Amniotic epithelial cell (primary cell): ENCODE measurements at regions not wholly inside any gene's neighbourhood (a gene's known extent, or its start where the extent isn't known, plus 50 kb on each side); places are given as distances from the start of the nearest gene placed in this dataset.
A peak's percentile ranks its signal among the peaks of the same experiment; 100 is the strongest.
"Not testable (repeated sequence)": the region's sequence is repeated elsewhere in the genome, so short reads cannot be mapped to it uniquely, and the experiment has no call there.

Experiments
- DNase-seq: peaks from one replicate; pipeline ENCODE4 v3.0.0-alpha.2; 2010; ENCODE audit warnings: low read depth

DNA sequence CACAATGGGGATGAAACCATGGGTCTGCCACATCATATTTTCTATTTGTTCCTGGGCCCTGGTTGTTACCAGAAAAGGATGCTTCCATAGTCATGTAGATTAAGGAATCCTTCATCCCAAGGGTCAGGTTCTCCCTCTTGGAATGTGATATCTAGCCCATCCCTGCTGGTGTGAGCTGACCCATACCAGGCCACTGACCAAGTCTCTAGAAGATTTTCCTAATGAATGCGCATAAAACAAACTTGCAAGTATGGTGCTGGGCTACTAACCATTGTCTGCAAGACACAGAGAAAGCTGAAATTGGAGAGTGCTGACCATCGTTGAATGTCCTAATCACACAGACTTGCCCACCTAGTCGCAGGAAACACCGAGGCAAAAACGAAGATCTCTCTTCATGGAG lies 972.6 kb downstream of the EFNA5 start:
- no peak for DNase-seq

DNA sequence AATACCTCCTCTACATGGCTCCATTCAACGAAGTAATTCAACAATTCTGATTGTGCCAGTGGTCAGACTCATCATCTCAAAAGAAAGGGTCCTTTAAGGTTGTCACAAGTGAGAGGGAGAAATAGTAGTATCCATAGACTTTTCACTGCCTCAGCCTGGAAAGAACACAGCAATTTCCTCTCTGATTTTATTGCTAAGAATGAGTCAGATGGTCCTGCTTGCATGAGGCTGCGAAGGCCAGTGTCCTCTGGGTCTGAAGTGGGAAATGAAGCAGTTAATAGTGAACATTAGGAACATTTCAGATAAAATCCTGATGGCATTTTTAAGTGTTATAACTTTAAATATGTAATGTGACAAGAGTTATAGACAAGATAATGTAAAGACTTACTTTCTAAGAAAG lies 979.0 kb downstream of the EFNA5 start:
- DNase-seq, result no peak

GRCh38 chr5:106690585-106690984 lies 980.2 kb downstream of the EFNA5 start:
- no peak for DNase-seq

DNA sequence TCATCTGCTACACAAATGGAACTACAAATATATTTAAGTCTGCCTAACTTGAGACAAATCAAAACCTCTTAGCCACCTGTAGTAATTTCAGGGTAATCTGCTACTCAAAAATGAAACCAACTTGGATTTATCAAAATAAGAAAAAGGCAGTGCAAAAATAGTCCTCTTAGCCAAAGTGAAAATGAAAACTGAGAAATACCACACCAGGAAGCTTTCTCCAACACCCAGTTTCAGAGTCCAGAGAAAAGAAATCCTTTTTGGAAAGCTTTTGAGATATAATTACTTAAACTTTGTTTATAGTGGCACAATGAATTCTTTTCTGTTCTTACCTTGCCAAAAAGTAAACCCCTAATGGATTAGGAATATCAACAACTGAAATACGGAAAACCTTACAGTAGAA lies 990.4 kb downstream of the EFNA5 start:
- DNase-seq, result no peak

GRCh38 chr5:106677057-106677456 lies 993.7 kb downstream of the EFNA5 start:
- no peak for DNase-seq

- peak; percentile 11 for DNase-seq
Measured at GRCh38 chr5:106675687-106676086, 995.0 kb downstream of the EFNA5 start.

DNA sequence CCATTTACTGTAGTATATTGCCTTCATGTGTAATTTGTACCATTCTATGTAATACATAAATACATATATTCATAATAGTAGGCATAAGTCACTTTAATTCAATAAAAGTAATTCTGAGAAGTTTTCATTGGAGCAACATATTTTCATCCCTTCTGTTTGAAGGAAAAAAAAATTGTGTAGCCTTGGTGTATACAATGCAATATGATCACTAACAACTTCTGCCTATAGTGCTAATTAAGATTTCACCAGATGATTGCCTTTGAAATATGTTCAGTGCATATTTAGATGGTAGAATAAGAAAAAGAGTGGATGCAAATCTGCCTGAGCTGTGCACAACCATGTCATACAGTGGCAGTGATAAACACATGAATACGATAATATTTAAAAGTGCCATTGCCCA lies 996.8 kb downstream of the EFNA5 start:
- no peak for DNase-seq

DNA sequence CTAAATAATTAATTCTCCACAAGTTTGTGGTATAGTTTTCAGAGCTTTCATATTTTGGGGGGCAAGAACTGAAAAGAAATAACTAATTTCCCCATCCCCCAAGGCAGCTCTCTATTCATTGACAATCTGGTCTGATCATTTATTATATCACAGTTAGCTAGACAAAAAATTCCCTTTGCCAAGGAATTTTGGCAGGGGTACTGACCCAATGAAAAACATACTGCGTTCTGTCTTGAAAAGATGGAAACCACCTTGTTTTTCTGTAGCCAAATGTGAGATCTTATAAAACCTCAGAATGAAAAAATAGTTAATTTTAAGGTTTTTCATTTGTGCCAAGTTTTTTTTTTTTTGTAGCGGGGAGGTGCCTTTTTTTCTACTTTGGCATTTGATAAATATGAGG lies 1008.9 kb downstream of the EFNA5 start:
- no peak for DNase-seq

DNA sequence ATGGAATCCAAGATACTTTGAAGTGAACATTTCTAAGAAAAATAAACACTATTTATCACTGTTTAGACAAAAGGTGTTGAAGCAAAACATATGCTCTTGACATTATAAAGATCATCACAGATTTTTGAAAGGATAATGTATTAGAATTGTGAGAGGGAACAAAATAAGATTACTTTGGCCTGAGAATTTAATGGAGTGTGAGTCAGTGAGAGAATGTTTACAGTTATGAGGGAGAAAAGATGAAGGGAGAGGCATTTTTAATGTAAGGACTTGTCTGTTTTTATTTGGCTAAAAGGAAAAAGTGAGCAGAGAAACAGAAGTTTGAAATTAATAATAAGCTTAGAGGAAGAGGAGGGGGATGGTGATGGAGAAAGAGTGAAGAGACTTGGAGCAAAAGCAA lies 1010.1 kb downstream of the EFNA5 start:
- no peak for DNase-seq

DNA sequence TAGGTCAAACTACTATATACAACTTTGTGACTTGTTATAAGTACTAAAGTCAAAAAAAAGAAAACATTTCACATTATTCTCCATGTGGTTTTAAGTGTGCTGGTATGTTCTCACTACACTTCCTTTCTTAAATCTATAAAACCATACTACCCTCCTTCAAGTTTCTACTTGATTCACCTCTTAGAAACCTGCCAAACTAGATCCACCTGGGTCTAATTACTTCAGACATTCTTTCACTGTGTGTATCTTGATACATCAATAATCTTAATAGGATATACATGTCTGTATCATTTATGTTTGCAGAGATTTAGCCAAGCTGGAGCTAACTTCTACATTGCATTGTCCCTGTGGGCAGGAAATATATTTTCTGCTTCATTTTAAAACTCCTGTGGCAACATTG lies 1012.6 kb downstream of the EFNA5 start:
- no peak for DNase-seq

DNA sequence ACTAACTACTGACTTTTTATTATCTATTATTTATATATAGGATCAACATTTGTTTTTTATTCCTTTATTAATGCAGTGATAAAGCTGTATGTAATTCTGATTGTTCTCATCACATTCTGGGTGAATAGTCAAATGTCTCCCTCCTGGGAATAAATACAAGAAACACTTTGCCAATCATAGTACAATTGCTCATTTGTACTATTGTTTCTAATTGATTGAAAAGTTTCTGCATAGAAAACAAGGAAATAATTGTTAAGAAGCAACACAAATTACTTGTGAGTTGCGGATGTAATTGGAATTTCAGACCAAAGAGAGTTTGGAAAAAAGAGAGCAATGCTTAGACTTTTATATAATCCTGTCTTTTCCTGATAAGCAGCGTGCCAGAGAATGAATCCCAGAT lies 1013.9 kb downstream of the EFNA5 start:
- no peak for DNase-seq

GRCh38 chr5:106649031-106649430 lies 1021.7 kb downstream of the EFNA5 start:
- no peak for DNase-seq

- DNase-seq, result no peak
Measured at GRCh38 chr5:106648401-106648800, 1022.3 kb downstream of the EFNA5 start.

- no peak for DNase-seq
Measured at GRCh38 chr5:106646106-106646505, 1024.6 kb downstream of the EFNA5 start.

- DNase-seq, result no peak
Measured at GRCh38 chr5:106640511-106640910, 1030.2 kb downstream of the EFNA5 start.

GRCh38 chr5:106639488-106639887 lies 1031.2 kb downstream of the EFNA5 start:
- no peak for DNase-seq

DNA sequence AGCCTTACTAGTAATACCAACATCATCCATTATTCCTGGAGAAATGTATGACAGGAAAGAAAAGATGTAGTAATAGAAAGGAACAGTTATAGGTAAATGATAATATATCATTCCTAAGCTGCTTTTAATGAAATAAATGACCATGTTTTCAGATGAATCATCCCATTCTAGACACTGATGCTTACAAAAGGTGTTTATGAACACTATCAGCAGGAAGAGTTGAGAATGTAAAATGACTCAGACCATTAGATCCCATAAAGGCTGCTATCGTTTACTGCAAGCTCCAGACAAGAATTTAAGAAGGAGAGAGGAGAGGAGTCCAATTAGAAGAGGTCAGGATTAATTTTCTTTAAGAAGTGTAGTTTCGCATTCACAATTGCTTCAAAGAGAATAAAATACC lies 1033.5 kb downstream of the EFNA5 start:
- peak; percentile 6 for DNase-seq

DNA sequence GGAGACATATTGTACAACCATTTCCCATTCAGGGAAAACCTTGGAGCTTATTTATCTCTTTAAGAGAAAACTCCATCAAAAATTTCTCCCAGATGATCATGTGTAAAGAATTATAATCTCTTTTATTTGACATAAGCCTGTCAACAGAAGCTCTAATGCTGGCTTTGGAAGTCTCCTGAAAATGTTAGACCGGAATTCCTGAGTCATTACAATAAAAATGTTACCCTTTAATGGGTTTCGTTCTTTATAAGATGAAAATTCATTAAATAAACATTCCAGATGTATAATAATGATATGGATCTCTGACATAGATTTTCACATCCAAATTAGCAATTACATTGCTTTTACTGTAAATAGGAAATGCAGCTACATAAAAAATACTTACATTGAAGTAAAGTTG lies 1036.4 kb downstream of the EFNA5 start:
- DNase-seq, result no peak

- DNase-seq, result no peak
Measured at GRCh38 chr5:106633825-106634224, 1036.9 kb downstream of the EFNA5 start.

GRCh38 chr5:106628456-106628855 lies 1042.3 kb downstream of the EFNA5 start:
- not testable (repeated sequence) for DNase-seq

GRCh38 chr5:106610041-106610440 lies 1060.7 kb downstream of the EFNA5 start:
- DNase-seq, result no peak

- DNase-seq, result peak; percentile 42
Measured at GRCh38 chr5:106601620-106602019, 1069.1 kb downstream of the EFNA5 start.

- no peak for DNase-seq
Measured at GRCh38 chr5:106600803-106601202, 1069.9 kb downstream of the EFNA5 start.

DNA sequence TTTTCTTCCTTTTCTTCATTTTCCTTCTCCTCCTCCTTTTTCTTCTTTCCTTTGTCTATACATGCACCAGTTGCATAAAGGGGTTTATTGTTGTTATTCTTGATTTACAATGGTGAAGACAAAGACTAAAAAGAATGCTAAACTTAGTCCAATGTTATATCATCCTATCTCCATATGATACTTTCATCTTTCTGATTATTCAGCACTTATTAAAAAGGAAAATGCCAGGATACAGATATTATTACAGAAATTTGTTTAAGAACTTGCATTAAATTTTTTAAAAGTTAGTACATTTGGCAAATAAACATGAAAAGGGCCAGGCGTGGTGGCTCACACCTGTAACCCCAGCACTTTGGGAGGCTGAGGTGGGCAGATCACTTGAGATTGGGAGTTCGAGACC lies 1074.9 kb downstream of the EFNA5 start:
- DNase-seq, result no peak

- peak; percentile 17 for DNase-seq
Measured at GRCh38 chr5:106584268-106584667, 1086.5 kb downstream of the EFNA5 start.
